HT1080 (cell line): ENCODE measurements at regions not wholly inside any gene's neighbourhood (a gene's known extent, or its start where the extent isn't known, plus 50 kb on each side); places are given as distances from the start of the nearest gene placed in this dataset.

Experiments used
- DNase-seq: peaks from one replicate; pipeline ENCODE4 v3.0.0-alpha.2; 2015; ENCODE audit warnings: low read depth

GRCh38 chr15:88321271-88321670, 64.7 kb upstream of the NTRK3 start:
- DNase-seq: no peak

GRCh38 chr15:88316586-88316985, 60.0 kb upstream of the NTRK3 start:
- DNase-seq: no peak

- no peak for DNase-seq
Observed at GRCh38 chr15:88315221-88315878, 58.8 kb upstream of the NTRK3 start.

- DNase-seq: no peak
Observed at GRCh38 chr15:88312941-88313579, 56.5 kb upstream of the NTRK3 start.

- no peak for DNase-seq
Observed at GRCh38 chr15:88309363-88309762, 52.8 kb upstream of the NTRK3 start.

- DNase-seq: no peak
Observed at GRCh38 chr15:88307344-88307743, 50.8 kb upstream of the NTRK3 start.
